Endothelial cell of umbilical vein (primary cell): ENCODE measurements at regions not wholly inside any gene's neighbourhood (a gene's known extent, or its start where the extent isn't known, plus 50 kb on each side); places are given as distances from the start of the nearest gene placed in this dataset.

ENCODE experiments used
- BruUV-seq: library from RNA; stranded (reverse); fragments of 400-500 nt; replicated peaks from 2 replicates; lab custom pipeline; 2021; lab: Mats Ljungman, UMichigan
- CTCF ChIA-PET: fragments of 300-600, 350-600 bp; sonication (Branson Sonifier 250); formaldehyde crosslinking; loops from one replicate; lab custom pipeline; 2021; ENCODE audit warnings: antibody characterized with exemption, inconsistent platforms; lab: Charles Lee
- POLR2A ChIA-PET: fragments of 300-600, 350-600 bp; sonication (Branson Sonifier 250); formaldehyde crosslinking; loops from one replicate; lab custom pipeline; 2021; ENCODE audit warnings: antibody characterized with exemption, inconsistent platforms; lab: Charles Lee
- DNase-seq: peaks from one replicate; pipeline ENCODE4 v3.0.0-alpha.2; 2011; ENCODE audit warnings: low read depth, low spot score
- FAIRE-seq: peaks from 2 replicates; lab custom pipeline; 2011; peaks lifted over from hg19 to GRCh38; lab: Jason Lieb, UNC
- H2AFZ ChIP-seq: 2 replicates; pipeline ENCODE4 v1.6.0; 2012; ENCODE audit warnings: low read depth, low read length, control low read depth, inconsistent platforms
- H3K27ac ChIP-seq: 2 replicates; pipeline ENCODE4 v1.5.1; 2011; ENCODE audit warnings: low read depth, mild to moderate bottlenecking, control low read depth, low read length, moderate library complexity; ENCODE audit not compliant: insufficient read depth
- H3K27me3 ChIP-seq, 2 experiments: 2 replicates each; pipeline versions ENCODE4 v1.6.0 to v1.6.1; 2011; ENCODE audit warnings: low read length in 2 of 2, mixed read lengths in 1 of 2; ENCODE audit not compliant: control insufficient read depth in 2 of 2, insufficient read depth in 2 of 2
- H3K36me3 ChIP-seq, 2 experiments: 2 replicates in 1 of 2; 3 replicates in 1 of 2; pipeline ENCODE4 v1.5.1; 2011; ENCODE audit warnings: low read length in 2 of 2, mild to moderate bottlenecking in 1 of 2, moderate library complexity in 1 of 2; ENCODE audit not compliant: control insufficient read depth in 2 of 2, insufficient read depth in 2 of 2; ENCODE audit errors: extremely low read depth in 1 of 2
- H3K4me1 ChIP-seq: 3 replicates; pipeline ENCODE4 v1.5.1; 2011; ENCODE audit warnings: mild to moderate bottlenecking, low read length; ENCODE audit not compliant: control insufficient read depth, insufficient read depth; ENCODE audit errors: extremely low read depth
- H3K4me2 ChIP-seq: 2 replicates; pipeline ENCODE4 v1.6.1; 2011; ENCODE audit warnings: low read length, control low read depth, mixed read lengths; ENCODE audit not compliant: insufficient read depth
- H3K4me3 ChIP-seq, 3 experiments: fragments of 200-600 bp in 1 of 3; sonication (generic), shearing (Covaris generic) in 1 of 3; replicated peaks in 1 of 3; 2 replicates each; pipeline ENCODE4 v1.5.1; 2011 to 2016; ENCODE audit warnings: control low read depth in 3 of 3, low read length in 3 of 3, mild to moderate bottlenecking in 2 of 3, inconsistent platforms in 1 of 3, low read depth in 1 of 3, moderate library complexity in 1 of 3; ENCODE audit not compliant: insufficient read depth in 1 of 3
- H3K79me2 ChIP-seq: 2 replicates; pipeline ENCODE4 v1.6.0; 2012; ENCODE audit warnings: low read length, inconsistent platforms; ENCODE audit not compliant: control insufficient read depth, insufficient read depth
- H3K9ac ChIP-seq: replicated peaks from 2 replicates; pipeline ENCODE3; 2011; ENCODE audit warnings: low read length, control low read depth; ENCODE audit not compliant: insufficient read depth; ENCODE audit errors: extremely low read depth
- H3K9me1 ChIP-seq: replicated peaks from 3 replicates; pipeline ENCODE4 v1.6.0; 2011; ENCODE audit warnings: mild to moderate bottlenecking, low read length; ENCODE audit not compliant: control insufficient read depth, insufficient read depth; ENCODE audit errors: extremely low read depth
- H3K9me3 ChIP-seq: replicated peaks from 2 replicates; pipeline ENCODE4 v1.5.1; 2012; ENCODE audit warnings: low read length, inconsistent platforms; ENCODE audit not compliant: control insufficient read depth, insufficient read depth
- H4K20me1 ChIP-seq: replicated peaks from 2 replicates; pipeline ENCODE3; 2011; ENCODE audit warnings: mild to moderate bottlenecking, low read length; ENCODE audit not compliant: control insufficient read depth, insufficient read depth; ENCODE audit errors: extremely low read depth
- EZH2 ChIP-seq: IDR thresholded peaks from 2 replicates; pipeline ENCODE4 v1.6.1; 2012; ENCODE audit warnings: borderline replicate concordance, low read depth, mild to moderate bottlenecking, moderate library complexity, low read length, inconsistent platforms; ENCODE audit not compliant: severe bottlenecking
- FOS ChIP-seq: IDR thresholded peaks from 2 replicates; pipeline ENCODE4 v1.6.1; 2011; ENCODE audit warnings: mild to moderate bottlenecking, low read length, moderate library complexity, borderline replicate concordance; ENCODE audit not compliant: insufficient read depth
- GATA2 ChIP-seq: IDR thresholded peaks from 2 replicates; pipeline ENCODE4 v1.7.0; 2011; ENCODE audit warnings: low read depth, mild to moderate bottlenecking, moderate library complexity, mixed read lengths, low read length; ENCODE audit not compliant: insufficient read length, insufficient read depth
- JUN ChIP-seq: IDR thresholded peaks from 2 replicates; pipeline ENCODE4 v1.6.1; 2011; ENCODE audit warnings: borderline replicate concordance, low read depth; ENCODE audit not compliant: insufficient read length, insufficient read depth
- MAX ChIP-seq: IDR thresholded peaks from 2 replicates; pipeline ENCODE4 v1.6.1; 2011; ENCODE audit not compliant: insufficient read depth, insufficient read length
- MYC ChIP-seq: IDR thresholded peaks from one replicate; pipeline ENCODE4 v1.6.1; 2011; ENCODE audit warnings: mild to moderate bottlenecking, low read depth, low read length
- POLR2A ChIP-seq: IDR thresholded peaks from 2 replicates; pipeline ENCODE4 v1.6.1; 2012; ENCODE audit warnings: low read depth, mild to moderate bottlenecking, control low read depth, low read length
- POLR2AphosphoS5 ChIP-seq: IDR thresholded peaks from 2 replicates; pipeline ENCODE4 v1.6.1; 2012; ENCODE audit warnings: low read depth, mild to moderate bottlenecking, control low read depth, low read length, moderate library complexity; ENCODE audit not compliant: insufficient read depth
- dilution Hi-C: fragments of 300-500 bp; cut with MboI; formaldehyde crosslinking; loops from one replicate; pipeline ENCODE4 v1.15.0; 2019; ENCODE audit warnings: low sequenced_read_pairs; ENCODE audit not compliant: extremely low pct_ligation_motif_present
- intact Hi-C: fragments of 100-400 bp; cut with micrococcal nuclease; formaldehyde crosslinking; loops from one replicate; pipeline ENCODE4 v1.10.0; 2022
- TF ChIP-seq, protein P1 (sequence below), 2 donors: IDR thresholded peaks; 1 replicate in 1 of 2; 2 replicates in 1 of 2; pipeline ENCODE4 v1.5.1; 2011; ENCODE audit warnings: low read length in 2 of 2, mild to moderate bottlenecking in 2 of 2, moderate library complexity in 2 of 2, control low read depth in 1 of 2, inconsistent platforms in 1 of 2, low read depth in 1 of 2; ENCODE audit not compliant: insufficient read depth in 1 of 2; ENCODE audit errors: extremely low read depth in 1 of 2

DNA sequence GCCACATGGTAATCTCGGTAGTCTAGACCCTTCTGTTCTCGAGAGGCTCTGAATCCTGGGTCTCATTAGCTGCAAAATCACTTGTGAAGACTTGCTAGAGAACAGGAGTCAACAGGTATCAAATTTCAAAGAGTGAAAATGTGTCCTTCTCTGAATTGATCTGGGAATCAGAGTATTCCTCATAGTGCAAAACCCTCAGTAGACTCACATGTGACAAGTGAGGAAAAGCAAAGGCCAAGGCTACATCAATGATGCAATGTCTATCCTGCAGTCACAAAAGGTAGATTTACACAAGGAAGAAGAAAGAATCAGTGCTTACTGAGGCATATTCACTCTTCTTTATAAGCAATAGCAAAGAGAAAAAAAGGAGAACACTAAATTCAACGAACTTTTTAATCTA is 1220.0 kb upstream of the GJE1 start:
- Histone ChIP-seq H3K9ac (no peak overlapping the region), H3K79me2 (no peaks in the 10 kb centered on the region), H3K36me3 (no peaks in the 10 kb centered on the region), H2AFZ (no peak overlapping the region), H3K27ac (no peak overlapping the region), H3K27me3 (no peaks in the 10 kb centered on the region), H3K4me2 (no peak overlapping the region), H3K9me1 (no peaks in the 10 kb centered on the region), H3K4me1 (no peaks in the 10 kb centered on the region), H4K20me1 (no peaks in the 10 kb centered on the region), H3K9me3 (no peaks in the 10 kb centered on the region), H3K4me3 (no peak overlapping the region)
- intact Hi-C loops = no loop called here
- ChIA-PET POLR2A (no interaction called here), CTCF (interaction anchor here (1.6 kb wide), 1 partner anchor 9 kb away, joined by 4 read pairs; no protein-coding TSS in a partner anchor)
- FAIRE-seq (no peak), DNase-seq (no peak)
- BruUV-seq = no TSS peak
- TF ChIP-seq POLR2A = no peak
- no peak for TF ChIP-seq MYC
- no peak for TF ChIP-seq MAX
- TF ChIP-seq, protein P1, sequence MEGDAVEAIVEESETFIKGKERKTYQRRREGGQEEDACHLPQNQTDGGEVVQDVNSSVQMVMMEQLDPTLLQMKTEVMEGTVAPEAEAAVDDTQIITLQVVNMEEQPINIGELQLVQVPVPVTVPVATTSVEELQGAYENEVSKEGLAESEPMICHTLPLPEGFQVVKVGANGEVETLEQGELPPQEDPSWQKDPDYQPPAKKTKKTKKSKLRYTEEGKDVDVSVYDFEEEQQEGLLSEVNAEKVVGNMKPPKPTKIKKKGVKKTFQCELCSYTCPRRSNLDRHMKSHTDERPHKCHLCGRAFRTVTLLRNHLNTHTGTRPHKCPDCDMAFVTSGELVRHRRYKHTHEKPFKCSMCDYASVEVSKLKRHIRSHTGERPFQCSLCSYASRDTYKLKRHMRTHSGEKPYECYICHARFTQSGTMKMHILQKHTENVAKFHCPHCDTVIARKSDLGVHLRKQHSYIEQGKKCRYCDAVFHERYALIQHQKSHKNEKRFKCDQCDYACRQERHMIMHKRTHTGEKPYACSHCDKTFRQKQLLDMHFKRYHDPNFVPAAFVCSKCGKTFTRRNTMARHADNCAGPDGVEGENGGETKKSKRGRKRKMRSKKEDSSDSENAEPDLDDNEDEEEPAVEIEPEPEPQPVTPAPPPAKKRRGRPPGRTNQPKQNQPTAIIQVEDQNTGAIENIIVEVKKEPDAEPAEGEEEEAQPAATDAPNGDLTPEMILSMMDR (IDR thresholded peaks at IDR 0.05; ENCODE audit: extremely low read depth in 1 of 2, insufficient read depth in 1 of 2, low read depth in 1 of 2, low read length in 2 of 2) = no peak
- no peak for TF ChIP-seq EZH2
- no peak for TF ChIP-seq JUN
- no peak for TF ChIP-seq FOS
- TF ChIP-seq GATA2 = no peak
- TF ChIP-seq POLR2AphosphoS5 = no peak
- dilution Hi-C loops = no loop called here
